ENCODE measurements at regions not wholly inside any gene's neighbourhood (a gene's known extent, or its start where the extent isn't known, plus 50 kb on each side); places are given as distances from the start of the nearest gene placed in this dataset.
"Not testable (repeated sequence)": the region's sequence is repeated elsewhere in the genome, so short reads cannot be mapped to it uniquely, and the experiment has no call there.

GRCh38 chr13:112250788-112251445 lies 125.2 kb upstream of the SPACA7 start:
- in situ Hi-C loops (cut with MboI; ENCODE audit: low pct_unique_long_range_greater_than_20kb, low sequenced_read_pairs), result no loop called here
- DNase-seq, result no peak

DNA sequence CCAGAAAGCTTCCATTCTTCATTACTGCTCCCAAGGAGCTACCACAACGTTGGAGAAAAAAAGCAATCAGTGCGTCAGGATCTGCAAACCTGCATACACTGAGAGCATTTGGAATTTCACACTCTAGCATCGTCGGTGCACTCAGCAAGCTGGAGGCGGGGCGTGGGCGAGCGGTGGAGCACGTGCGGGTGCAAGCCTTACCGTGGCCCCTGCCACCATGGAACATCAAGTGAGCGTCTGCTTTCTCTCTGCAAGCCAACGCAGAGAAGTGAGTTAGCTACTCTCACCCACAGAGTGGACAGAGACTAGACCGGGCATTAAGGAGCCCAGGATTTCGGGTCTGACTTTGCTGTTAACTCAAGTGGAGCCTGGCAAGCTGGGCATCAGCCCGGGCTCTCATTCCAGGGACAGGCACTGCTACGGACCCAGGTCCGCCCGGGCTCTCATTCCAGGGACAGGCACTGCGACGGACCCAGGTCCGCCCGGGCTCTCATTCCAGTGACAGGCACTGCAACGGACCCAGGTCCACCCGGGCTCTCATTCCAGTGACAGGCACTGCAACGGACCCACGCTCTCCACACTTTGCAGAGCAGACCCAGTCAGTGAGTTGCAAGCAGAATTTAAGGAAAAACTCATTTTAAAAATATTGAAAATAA lies 124.1 kb upstream of the SPACA7 start:
- DNase-seq, result no peak
- in situ Hi-C loops (cut with MboI; ENCODE audit: low pct_unique_long_range_greater_than_20kb, low sequenced_read_pairs), result no loop called here

DNA sequence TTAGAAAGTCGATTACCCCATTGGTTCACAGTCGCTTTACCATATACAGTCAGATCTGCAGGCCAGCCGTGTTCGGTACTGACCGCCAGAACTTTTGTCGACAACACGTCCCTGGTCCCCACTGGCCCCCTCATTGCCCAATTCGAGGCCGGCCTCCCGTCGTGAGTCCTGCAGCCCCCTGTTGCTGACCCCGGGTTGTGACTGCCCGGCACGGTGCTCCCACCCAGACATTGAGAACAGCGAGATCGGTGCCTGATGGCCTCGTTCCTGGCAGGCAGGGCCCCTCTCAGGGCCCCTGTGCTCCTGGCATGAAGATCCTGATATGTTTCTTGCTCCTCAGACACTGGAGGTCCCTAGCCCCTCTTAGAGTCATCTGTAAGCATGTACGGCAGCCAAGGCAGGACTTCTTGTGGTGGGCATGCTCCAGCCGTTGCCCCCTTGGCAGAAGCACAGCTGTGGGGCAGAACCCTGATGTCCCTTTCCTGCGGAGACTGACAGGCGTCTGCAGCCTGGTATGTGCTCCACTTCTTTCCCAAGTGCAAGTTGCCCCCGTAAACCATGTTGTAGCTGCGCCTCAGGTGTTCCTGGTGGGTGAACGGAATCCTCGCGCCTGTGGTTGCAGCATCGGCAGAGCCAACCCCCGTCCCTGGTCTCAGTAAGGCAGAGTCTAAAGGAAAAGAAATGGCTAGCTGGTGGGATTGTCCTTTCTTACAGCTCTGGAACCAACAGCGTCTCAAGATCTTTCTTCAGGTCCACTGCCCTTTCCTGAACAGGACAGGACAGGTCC lies 123.2 kb upstream of the SPACA7 start:
- no peak for DNase-seq
- in situ Hi-C loops (cut with MboI; ENCODE audit: low pct_unique_long_range_greater_than_20kb, low sequenced_read_pairs), result no loop called here

- in situ Hi-C loops (cut with MboI; ENCODE audit: low pct_unique_long_range_greater_than_20kb, low sequenced_read_pairs), result no loop called here
- DNase-seq, result no peak
These were observed 122.5 kb upstream of the SPACA7 start for GRCh38 chr13:112253631-112254030.

- in situ Hi-C loops (cut with MboI; ENCODE audit: low pct_unique_long_range_greater_than_20kb, low sequenced_read_pairs), result no loop called here
- DNase-seq, result no peak
These were observed 121.9 kb upstream of the SPACA7 start for GRCh38 chr13:112254061-112254818.

DNA sequence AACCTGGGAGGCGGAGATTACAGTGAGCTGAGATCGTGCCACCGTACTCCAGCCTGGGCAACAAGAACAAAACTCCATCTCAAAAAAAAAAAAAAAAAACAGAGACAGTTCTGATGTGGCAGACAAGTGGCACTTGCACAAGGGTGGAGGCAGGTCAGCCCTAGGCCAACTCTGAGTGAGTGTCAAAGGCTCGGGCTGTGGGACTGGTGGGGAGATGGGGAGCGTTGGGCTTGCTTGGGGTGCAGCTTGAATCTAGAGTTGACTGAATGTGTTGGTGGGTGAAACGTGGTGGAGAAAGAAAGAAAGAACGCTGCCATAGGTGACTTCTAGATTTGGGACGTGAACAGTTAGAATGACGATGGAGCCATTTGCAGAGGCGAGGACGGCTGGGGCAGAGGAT lies 121.3 kb upstream of the SPACA7 start:
- in situ Hi-C loops (cut with MboI; ENCODE audit: low pct_unique_long_range_greater_than_20kb, low sequenced_read_pairs), result no loop called here
- DNase-seq, result no peak

DNA sequence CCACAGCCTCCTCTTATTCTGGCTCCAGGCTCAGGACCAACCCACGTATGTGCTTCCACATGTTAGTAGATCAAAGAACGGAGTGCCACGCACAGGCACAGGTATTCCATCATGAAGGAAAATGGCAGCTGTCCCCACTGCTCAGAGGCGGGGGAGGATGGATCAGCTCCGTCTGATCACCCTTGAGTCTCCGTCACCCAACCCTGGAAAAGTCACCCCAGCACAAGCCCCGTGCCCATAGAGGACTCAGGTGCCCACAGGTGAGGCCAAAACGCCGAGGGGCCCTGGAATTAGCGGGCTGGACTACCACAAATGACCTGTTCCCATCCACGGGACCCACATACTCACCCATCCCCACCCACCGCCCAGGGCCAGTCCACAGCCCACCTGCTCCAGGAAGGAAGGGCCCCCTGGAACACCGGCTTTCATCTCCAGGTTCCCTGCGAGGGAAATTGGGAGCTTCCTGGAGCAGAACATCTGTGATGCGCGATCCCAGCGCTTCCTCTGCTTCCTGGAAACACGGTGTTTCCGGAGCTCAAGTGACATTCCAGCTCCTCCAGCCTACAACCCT lies 120.5 kb upstream of the SPACA7 start:
- in situ Hi-C loops (cut with MboI; ENCODE audit: low pct_unique_long_range_greater_than_20kb, low sequenced_read_pairs), result no loop called here
- no peak for DNase-seq

DNA sequence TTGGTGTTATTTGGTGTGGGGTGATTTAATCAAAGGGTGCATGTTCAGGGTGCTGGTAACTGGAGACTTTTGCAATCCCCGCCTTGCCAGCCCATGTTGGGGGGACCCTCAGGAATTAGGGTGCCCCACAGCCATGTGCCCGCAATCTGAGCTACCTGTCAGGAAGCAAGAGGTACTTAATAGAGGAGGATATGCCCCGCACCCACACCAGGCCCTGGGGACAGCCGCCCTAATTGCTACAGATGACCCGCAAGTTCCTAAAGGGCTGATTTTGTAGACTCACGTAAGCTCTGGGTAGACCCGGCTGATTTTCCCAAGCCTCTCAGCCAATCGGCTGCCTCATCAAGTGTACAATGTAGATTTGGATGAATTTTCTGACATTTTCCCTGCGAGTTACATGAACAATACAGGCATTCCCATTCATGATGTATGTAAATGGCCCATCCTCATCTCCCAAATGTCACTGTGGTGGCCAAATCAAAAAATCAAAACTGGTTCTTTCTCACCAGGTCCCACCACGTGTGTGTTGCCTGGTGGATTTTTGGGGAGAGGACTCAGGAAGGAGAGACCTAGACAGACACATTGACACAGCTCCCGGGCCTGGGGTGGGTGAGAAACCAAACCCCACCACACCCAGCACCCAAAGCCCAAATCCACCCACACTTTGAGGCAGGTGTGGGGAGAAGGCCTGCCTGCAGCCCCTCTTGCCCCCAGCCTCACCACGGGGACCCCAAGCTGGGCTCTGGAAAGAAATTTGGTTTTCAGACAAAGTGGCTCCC lies 119.2 kb upstream of the SPACA7 start:
- in situ Hi-C loops (cut with MboI; ENCODE audit: low pct_unique_long_range_greater_than_20kb, low sequenced_read_pairs), result no loop called here

DNA sequence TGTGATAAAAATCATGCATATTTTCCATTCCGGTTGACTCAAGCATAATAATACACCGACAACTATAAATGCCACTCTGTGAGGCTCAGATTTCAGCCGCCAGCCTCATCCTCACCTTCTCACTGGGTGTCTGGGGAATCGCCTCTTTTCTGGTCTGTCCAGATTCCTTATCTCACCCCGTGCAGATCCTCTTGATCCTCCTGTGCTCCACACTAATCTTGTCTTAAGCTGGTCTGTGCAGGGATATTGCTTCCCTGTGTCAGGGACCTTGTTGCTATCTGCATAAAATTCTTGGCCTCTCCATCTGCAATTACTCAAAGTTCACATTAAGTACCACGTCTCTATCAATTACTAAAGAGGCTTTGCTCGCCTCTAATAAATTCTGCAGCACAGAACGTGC lies 116.6 kb upstream of the SPACA7 start:
- in situ Hi-C loops (cut with MboI; ENCODE audit: low pct_unique_long_range_greater_than_20kb, low sequenced_read_pairs), result no loop called here
- no peak for DNase-seq

More for the DNA sequence above, 119.2 kb upstream of the SPACA7 start:
- DNase-seq, result no peak

DNA sequence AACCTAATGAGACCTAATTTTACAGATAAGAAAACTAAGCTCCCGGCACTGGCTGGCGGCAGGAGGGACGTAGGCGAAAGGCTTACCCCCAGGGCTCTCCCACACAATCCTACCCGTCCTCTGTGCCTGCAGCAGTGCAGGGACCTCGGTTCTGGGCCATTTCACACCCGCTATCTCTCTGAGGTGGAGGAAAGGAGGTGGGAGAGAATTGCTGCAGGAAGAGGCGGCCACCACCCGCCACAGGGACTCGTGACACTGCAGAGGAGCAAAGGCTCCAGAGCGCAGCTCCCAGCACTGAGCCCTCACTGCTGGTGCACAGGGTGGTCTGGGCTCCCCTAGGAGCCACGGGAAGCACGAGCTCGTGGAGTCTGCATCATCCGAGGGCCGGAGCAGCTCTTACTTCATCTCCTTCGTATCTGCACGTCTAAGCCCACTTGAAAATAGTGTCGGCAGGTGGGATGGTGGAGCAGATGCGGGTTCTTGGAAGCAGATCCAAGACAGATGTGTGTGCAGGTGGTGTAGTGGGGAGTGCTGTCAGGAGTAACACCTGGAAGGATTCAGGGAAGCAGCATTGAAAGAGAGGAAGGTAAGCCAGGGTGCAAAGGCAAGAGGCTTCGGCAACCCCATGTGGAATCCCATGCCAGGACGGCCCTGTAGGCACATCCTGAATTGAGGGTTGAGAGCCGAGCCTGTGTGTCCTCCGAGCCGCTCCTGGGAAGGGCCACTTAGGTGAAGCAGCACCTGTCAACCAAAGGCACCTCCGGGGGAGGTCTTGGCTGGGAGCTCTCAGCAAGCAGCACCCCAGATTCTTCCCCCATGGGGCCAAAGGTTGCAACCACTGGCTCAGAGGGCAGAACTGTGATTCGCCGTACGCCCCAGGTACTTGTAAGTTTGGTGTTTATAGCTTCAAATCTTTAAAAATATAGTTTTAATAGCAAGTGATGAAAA lies 115.8 kb upstream of the SPACA7 start:
- in situ Hi-C loops (cut with MboI; ENCODE audit: low pct_unique_long_range_greater_than_20kb, low sequenced_read_pairs), result no loop called here
- DNase-seq, result no peak

DNA sequence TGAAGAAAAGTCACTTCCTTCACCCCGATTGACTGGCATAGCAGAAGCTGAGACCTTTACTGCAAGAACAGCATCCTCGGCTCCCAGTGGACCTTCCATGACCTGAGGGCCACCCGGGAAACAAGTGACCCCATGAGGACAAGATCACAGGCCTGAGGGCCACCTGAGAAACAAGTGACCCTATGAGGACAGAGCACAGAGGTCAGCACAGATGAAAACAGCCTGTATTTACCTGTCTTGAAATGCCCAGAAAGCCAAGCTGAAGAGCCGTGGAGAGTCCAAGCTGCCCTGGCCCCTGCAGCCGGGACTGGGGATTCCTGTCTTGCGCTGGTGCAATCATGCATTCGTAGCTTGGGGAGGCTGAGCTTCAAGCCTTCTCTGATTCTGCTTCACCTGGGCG lies 114.2 kb upstream of the SPACA7 start:
- DNase-seq, result no peak
- in situ Hi-C loops (cut with MboI; ENCODE audit: low pct_unique_long_range_greater_than_20kb, low sequenced_read_pairs), result no loop called here

- in situ Hi-C loops (cut with MboI; ENCODE audit: low pct_unique_long_range_greater_than_20kb, low sequenced_read_pairs), result no loop called here
These were observed 113.0 kb upstream of the SPACA7 start for GRCh38 chr13:112263152-112263551.

DNA sequence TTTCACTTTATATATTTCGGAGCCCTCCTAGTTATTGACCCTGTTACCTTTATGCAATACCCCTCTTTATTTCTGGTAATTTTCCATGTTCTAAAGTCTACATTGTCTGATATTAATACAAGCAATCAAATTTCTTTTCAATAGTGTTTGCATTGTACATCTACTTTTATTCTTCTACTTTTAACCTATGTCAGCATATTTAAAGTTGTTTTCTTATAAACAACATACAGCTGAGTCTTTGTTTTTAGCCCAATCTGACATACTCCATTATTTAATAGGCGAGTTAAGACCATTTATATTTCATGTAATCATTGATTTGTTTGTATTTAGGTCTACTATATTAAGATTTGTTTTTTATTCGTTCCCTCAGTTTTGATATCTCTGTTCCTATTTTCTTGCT lies 108.5 kb upstream of the SPACA7 start:
- no peak for DNase-seq
- in situ Hi-C loops (cut with MboI; ENCODE audit: low pct_unique_long_range_greater_than_20kb, low sequenced_read_pairs), result no loop called here

More at GRCh38 chr13:112263152-112263551, 113.0 kb upstream of the SPACA7 start:
- no peak for DNase-seq

DNA sequence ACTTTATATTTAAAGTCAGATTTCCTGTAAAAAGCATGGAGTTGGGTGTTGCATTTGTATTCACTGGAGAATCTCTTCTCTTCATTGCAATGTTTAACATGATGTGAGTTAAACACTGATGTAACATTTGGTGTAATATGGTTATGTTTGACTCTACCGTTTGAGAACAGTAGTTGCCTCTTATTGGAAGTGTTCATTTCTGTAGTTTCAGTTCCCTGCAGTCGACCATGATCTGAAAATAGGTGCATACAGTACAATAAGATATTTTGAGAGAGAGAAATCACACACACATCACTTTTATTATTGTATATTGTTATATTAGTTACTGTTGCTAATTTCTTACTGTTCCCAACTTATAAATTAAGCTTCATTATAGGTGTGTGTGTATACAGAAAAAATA lies 105.2 kb upstream of the SPACA7 start:
- no peak for DNase-seq
- in situ Hi-C loops (cut with MboI; ENCODE audit: low pct_unique_long_range_greater_than_20kb, low sequenced_read_pairs), result no loop called here

DNA sequence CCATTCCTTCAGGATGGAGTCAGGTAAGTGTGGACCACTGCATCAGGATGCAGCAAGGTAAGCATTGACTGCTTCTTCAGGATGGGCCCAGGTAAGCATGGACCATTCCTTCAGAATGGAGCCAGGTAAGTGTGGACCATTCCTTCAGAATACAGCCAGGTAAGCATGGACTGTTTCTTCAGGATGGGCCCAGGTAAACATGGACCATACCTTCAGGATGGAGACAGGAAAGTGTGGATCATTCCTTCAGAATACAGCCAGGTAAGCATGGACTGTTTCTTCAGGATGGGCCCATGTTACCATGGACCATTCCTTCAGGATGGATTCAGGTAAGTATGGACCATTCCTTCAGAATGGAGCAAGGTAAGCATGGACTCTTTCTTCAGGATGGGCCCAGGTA lies 89.4 kb upstream of the SPACA7 start:
- DNase-seq; in situ Hi-C loops (cut with MboI; ENCODE audit: low pct_unique_long_range_greater_than_20kb, low sequenced_read_pairs): not testable (repeated sequence)

- in situ Hi-C loops (cut with MboI; ENCODE audit: low pct_unique_long_range_greater_than_20kb, low sequenced_read_pairs), result no loop called here
- no peak for DNase-seq
These were observed 55.9 kb upstream of the SPACA7 start for GRCh38 chr13:112320303-112320702.

- DNase-seq, result no peak
- in situ Hi-C loops (cut with MboI; ENCODE audit: low pct_unique_long_range_greater_than_20kb, low sequenced_read_pairs), result no loop called here
These were observed 53.6 kb upstream of the SPACA7 start for GRCh38 chr13:112322557-112322956.

DNA sequence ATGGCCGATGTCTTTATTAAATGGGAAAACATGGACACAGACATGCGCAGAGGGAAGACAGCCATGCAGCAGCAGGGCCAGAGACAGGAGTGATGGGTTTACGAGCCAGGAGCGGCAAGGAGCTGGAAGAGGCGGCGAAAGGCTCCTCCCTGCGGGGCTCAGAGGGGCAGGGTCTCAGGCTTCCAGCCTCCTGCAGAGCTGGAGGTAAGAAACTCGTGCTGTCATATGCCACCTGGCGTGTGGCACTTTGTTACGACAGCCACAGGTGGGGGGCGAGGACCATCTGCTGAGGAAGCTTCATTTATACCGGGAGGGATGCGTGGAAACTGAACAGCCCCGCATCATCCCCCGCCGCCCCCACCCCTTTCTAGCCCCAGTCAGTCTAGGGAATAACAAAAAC lies 52.0 kb upstream of the SPACA7 start:
- no peak for DNase-seq
- in situ Hi-C loops (cut with MboI; ENCODE audit: low pct_unique_long_range_greater_than_20kb, low sequenced_read_pairs), result no loop called here
